Hepatocyte (in vitro differentiated cells): ENCODE measurements at regions not wholly inside any gene's neighbourhood (a gene's known extent, or its start where the extent isn't known, plus 50 kb on each side); places are given as distances from the start of the nearest gene placed in this dataset.

Source experiments
- CTCF ChIP-seq: fragments of 200-600 bp; sonication (generic); IDR thresholded peaks from 2 replicates; pipeline ENCODE4 v1.5.1; 2016; ENCODE audit warnings: antibody characterized with exemption, mild to moderate bottlenecking; ENCODE audit not compliant: poor library complexity
- EZH2 ChIP-seq: fragments of 200-600 bp; sonication (generic); IDR thresholded peaks from 2 replicates; pipeline ENCODE4 v1.6.1; 2016; ENCODE audit warnings: antibody characterized with exemption, mild to moderate bottlenecking, borderline replicate concordance
- EZH2phosphoT487 ChIP-seq: fragments of 200-600 bp; sonication (generic); IDR thresholded peaks from one replicate; pipeline ENCODE4 v1.6.1; 2018; ENCODE audit warnings: antibody characterized with exemption, mild to moderate bottlenecking, low read depth, moderate library complexity; ENCODE audit not compliant: unreplicated experiment, severe bottlenecking

GRCh38 chr1:22248746-22249145 lies 105.8 kb upstream of the WNT4 start:
- TF ChIP-seq CTCF: no peak
- TF ChIP-seq EZH2: no peak
- TF ChIP-seq EZH2phosphoT487: no peak
